ENCODE measurements at regions not wholly inside any gene's neighbourhood (a gene's known extent, or its start where the extent isn't known, plus 50 kb on each side); places are given as distances from the start of the nearest gene placed in this dataset.

- no peak for TF ChIP-seq USF1 (IDR thresholded peaks at IDR 0.05)
- TF ChIP-seq, protein P1, sequence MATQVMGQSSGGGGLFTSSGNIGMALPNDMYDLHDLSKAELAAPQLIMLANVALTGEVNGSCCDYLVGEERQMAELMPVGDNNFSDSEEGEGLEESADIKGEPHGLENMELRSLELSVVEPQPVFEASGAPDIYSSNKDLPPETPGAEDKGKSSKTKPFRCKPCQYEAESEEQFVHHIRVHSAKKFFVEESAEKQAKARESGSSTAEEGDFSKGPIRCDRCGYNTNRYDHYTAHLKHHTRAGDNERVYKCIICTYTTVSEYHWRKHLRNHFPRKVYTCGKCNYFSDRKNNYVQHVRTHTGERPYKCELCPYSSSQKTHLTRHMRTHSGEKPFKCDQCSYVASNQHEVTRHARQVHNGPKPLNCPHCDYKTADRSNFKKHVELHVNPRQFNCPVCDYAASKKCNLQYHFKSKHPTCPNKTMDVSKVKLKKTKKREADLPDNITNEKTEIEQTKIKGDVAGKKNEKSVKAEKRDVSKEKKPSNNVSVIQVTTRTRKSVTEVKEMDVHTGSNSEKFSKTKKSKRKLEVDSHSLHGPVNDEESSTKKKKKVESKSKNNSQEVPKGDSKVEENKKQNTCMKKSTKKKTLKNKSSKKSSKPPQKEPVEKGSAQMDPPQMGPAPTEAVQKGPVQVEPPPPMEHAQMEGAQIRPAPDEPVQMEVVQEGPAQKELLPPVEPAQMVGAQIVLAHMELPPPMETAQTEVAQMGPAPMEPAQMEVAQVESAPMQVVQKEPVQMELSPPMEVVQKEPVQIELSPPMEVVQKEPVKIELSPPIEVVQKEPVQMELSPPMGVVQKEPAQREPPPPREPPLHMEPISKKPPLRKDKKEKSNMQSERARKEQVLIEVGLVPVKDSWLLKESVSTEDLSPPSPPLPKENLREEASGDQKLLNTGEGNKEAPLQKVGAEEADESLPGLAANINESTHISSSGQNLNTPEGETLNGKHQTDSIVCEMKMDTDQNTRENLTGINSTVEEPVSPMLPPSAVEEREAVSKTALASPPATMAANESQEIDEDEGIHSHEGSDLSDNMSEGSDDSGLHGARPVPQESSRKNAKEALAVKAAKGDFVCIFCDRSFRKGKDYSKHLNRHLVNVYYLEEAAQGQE (IDR thresholded peaks at IDR 0.05; ENCODE audit: low read depth) = no peak
- no peak for TF ChIP-seq YY1 (IDR thresholded peaks at IDR 0.05; ENCODE audit: low read depth)
- TF ChIP-seq EGR1 (IDR thresholded peaks at IDR 0.05) = no peak
- TF ChIP-seq CEBPB (IDR thresholded peaks at IDR 0.05) = no peak
- TF ChIP-seq RAD21 (IDR thresholded peaks at IDR 0.05; ENCODE audit: low read depth) = no peak
- TF ChIP-seq EP300 (IDR thresholded peaks at IDR 0.05; ENCODE audit: borderline replicate concordance) = no peak
- no peak for TF ChIP-seq TAF1 (IDR thresholded peaks at IDR 0.05; ENCODE audit: low read depth)
- TF ChIP-seq, protein P2, sequence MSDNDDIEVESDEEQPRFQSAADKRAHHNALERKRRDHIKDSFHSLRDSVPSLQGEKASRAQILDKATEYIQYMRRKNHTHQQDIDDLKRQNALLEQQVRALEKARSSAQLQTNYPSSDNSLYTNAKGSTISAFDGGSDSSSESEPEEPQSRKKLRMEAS (IDR thresholded peaks at IDR 0.05) = no peak
- TF ChIP-seq CREB1 (IDR thresholded peaks at IDR 0.05; ENCODE audit: low read depth) = no peak
- TF ChIP-seq ZBTB7A (IDR thresholded peaks at IDR 0.05; ENCODE audit: low read depth) = no peak
- no peak for TF ChIP-seq TCF12 (IDR thresholded peaks at IDR 0.05; ENCODE audit: low read depth)
These were observed 839.1 kb downstream of the SH3BGRL start for GRCh38 chrX:82041034-82041433.

Data from Ishikawa (cell line).